ENCODE measurements at regions not wholly inside any gene's neighbourhood (a gene's known extent, or its start where the extent isn't known, plus 50 kb on each side); places are given as distances from the start of the nearest gene placed in this dataset.

DNA sequence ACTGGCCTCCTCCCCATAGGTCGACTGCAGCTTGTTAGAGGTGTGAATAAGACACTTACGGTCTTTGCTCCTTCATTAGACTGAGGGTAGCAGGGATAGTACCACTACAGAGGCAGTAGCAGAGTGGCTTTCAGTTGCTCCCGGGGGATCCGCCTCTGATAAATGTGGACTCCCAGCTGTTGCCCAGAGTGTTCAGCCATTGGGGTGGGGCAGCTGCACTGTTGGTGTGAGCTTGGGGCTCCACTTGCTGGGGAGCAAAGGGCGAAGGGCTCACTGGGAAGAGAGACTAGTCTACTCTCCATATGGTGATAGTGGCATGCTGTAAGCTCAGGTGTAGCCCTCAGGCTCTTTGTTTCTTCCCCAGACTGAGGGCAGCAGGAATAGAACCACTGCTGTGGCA lies 239.1 kb downstream of the LRRN1 start:
- no peak for TF ChIP-seq POLR2AphosphoS5 (IDR thresholded peaks at IDR 0.05; ENCODE audit: borderline replicate concordance, low read depth, low read length)
- no peak for TF ChIP-seq EZH2 (IDR thresholded peaks at IDR 0.05)
- no peak for TF ChIP-seq FOXP2 (optimal IDR thresholded peaks at IDR 0.05; ENCODE audit: control extremely low read depth, extremely low read length, insufficient read depth)
